GM20000 (cell line): ENCODE measurements at regions not wholly inside any gene's neighbourhood (a gene's known extent, or its start where the extent isn't known, plus 50 kb on each side); places are given as distances from the start of the nearest gene placed in this dataset.

ENCODE experiments used
- DNase-seq: peaks from one replicate; pipeline ENCODE4 v3.0.0; 2012; ENCODE audit warnings: low spot score
- TF ChIP-seq, protein P1 (sequence below): IDR thresholded peaks from 2 replicates; pipeline ENCODE4 v1.5.1; 2012; ENCODE audit warnings: mild to moderate bottlenecking, control low read depth; ENCODE audit errors: extremely low read depth, missing control alignments

DNA sequence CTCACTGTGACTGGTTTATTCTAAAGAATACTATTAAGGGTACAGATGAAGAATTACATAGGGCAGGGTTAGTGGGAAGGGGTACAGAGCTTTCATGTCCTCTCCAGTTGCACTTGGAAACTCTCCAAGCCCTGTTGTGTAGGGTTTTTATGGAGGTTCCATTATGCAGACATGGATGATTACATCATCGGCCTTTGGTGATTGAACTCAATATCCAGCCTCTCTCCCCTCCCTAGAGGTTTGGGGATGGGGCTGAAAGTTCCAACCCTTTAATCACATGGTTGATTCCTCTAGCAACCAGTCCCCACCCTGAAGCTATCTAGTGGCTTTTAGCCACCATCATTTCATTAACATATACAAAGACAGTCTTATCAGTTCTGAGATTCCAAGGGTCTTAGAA lies 472.6 kb downstream of the BUD13 start:
- DNase-seq: no peak
- TF ChIP-seq, protein P1, sequence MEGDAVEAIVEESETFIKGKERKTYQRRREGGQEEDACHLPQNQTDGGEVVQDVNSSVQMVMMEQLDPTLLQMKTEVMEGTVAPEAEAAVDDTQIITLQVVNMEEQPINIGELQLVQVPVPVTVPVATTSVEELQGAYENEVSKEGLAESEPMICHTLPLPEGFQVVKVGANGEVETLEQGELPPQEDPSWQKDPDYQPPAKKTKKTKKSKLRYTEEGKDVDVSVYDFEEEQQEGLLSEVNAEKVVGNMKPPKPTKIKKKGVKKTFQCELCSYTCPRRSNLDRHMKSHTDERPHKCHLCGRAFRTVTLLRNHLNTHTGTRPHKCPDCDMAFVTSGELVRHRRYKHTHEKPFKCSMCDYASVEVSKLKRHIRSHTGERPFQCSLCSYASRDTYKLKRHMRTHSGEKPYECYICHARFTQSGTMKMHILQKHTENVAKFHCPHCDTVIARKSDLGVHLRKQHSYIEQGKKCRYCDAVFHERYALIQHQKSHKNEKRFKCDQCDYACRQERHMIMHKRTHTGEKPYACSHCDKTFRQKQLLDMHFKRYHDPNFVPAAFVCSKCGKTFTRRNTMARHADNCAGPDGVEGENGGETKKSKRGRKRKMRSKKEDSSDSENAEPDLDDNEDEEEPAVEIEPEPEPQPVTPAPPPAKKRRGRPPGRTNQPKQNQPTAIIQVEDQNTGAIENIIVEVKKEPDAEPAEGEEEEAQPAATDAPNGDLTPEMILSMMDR: no peak

DNA sequence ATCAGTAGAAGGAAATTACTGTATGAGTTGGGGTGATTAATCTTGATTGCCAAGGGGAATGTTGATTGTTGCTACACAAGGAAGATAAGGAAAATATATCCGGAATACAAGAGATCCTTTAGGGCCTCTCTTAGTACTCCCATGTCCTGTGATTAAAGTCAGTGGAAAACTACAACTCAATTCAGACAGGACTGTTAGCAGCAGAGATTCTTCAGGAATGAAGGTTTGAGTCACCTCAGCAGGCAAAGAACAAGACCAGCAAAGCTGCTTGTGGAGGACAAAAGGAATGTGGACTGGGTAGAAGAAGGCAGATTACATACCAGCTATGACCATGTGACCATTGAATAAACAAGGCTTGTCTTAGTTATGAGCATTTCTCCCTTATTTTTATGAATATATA lies 478.2 kb downstream of the BUD13 start:
- no peak for DNase-seq
- TF ChIP-seq, protein P1: no peak

DNA sequence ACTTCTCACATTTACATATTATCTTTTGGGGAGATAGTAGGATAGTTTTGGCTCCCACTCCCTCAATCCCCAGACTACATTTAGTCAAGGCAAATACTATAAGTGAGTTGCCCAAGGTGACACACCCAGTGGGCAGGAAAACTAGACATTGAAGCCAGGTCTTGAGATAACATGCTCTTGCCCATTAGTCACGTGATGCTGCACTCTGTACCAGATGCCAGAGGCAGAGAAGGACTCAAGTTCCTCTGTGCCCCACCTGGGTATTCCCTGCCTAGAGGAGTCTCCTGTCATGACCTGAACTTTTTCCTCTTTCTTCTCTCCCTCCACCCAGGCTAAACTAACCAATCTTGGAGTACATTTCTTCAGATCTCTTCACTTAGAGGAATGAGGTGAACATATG lies 484.9 kb downstream of the BUD13 start:
- no peak for DNase-seq
- TF ChIP-seq, protein P1: no peak

GRCh38 chr11:116285026-116285425 lies 487.8 kb downstream of the BUD13 start:
- TF ChIP-seq, protein P1: no peak
- DNase-seq: no peak

GRCh38 chr11:116283300-116283699 lies 489.5 kb downstream of the BUD13 start:
- DNase-seq: no peak
- TF ChIP-seq, protein P1: no peak

DNA sequence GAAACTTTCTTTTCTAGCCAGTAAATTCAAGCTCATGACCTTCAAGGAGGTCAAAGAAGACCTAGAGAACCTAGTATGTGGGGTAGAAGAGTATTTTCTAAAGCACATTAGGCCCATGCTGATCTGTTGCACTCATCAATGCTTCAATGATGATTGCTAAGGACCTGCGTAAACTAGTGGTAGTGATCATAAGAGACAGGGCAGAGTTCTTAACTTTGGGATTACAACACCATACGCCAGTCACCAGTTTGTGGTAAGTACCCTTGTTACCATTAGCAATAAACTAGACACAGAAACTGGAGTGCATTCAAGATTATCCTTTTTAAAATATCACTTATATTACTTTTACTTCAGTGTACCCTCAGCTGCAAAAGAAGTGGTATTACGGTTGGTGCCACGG lies 490.3 kb downstream of the BUD13 start:
- no peak for DNase-seq
- TF ChIP-seq, protein P1: no peak

DNA sequence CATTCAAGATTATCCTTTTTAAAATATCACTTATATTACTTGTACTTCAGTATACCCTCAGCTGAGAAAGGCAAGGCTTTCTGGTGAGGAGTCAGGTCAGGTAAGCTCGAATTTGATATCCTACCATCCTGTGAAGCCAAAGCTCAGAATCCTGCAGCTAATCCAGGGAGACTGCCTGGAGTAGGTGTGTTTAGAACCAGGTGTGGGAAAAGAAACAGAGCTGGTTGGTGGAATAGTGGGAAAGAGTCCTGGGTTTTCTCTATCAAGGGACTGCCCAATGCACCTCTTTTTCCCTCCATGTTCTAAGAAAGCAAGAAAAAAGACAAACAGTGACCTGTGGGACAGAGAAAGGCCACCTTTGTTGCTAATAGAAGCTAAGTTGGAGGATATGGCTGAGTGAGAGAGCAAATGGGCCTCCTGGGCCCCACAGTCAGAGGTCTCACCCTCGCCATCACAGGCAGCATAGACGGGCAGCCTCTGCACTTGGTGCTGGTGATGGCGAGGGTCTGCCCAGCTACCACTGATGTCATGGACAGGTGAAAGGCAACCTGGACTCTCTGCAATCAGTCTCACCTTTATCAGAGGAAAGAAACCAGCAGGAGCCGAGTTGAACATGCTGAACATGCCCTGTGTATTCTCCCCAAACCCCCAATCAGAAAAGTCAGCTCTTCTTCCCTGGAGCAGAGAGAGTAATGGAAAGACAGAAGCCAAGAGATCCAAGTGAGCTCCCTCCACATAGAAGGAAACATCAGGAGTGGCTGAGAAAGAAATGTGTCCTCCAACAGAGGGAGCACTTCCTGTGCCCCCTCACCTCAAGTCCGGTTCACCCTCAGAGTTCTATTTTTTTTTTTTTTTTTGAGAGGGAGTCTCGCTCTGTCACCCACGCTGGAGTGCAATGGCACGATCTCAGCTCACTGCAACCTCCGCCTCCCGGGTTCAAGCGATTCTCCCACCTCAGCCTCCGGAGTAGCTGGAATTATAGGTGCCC lies 491.3 kb downstream of the BUD13 start:
- TF ChIP-seq, protein P1: no peak
- no peak for DNase-seq
